NCI-H2107 treated with DMSO at 0.1 percent for 48 hours (cell line): ENCODE measurements at regions not wholly inside any gene's neighbourhood (a gene's known extent, or its start where the extent isn't known, plus 50 kb on each side); places are given as distances from the start of the nearest gene placed in this dataset.
"Not testable (repeated sequence)": the region's sequence is repeated elsewhere in the genome, so short reads cannot be mapped to it uniquely, and the experiment has no call there.

ENCODE experiments used
- DNase-seq: peaks from one replicate; lab custom pipeline; 2025; ENCODE audit not compliant: unreplicated experiment; lab: John Stamatoyannopoulos, UW

DNA sequence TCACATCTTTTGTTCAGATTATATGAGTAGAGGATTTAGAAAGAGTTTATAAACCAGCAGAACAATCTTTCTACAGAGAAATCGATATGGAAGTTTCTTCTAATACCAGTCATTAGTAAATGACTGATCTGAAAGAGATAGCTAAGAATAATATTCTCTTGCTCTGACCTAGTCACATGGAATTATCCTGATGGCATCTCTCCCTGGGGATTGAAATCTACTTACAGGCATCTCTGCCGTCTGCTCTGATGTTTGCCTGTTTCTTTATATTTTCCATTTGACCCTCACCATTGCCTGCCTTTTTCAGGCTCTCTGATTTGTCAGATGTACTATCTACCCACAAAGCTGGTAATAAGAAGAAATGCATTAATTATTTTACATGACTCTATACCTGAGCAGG, 1157.3 kb downstream of the PCDH7 start:
- DNase-seq: no peak

DNA sequence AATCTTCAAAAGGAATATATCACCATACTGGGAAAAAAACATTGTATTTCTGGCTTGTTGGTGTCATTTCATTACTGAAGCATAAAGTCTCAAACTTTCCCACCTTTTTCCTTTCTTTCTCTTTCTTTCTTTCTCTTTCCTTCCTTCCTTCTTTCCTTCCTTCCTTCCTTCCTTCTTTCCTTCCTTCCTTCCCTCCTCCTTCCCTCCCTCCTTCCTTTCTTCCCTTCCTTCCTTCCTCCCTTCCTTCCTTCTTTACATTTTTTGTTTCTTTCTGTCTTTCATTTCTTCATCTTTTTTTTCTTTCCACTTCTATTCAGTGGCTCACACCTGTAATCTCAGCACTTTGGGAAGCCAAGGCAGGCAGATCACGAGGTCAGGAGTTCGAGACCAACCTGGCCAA, 1160.7 kb downstream of the PCDH7 start:
- DNase-seq: not testable (repeated sequence)

DNA sequence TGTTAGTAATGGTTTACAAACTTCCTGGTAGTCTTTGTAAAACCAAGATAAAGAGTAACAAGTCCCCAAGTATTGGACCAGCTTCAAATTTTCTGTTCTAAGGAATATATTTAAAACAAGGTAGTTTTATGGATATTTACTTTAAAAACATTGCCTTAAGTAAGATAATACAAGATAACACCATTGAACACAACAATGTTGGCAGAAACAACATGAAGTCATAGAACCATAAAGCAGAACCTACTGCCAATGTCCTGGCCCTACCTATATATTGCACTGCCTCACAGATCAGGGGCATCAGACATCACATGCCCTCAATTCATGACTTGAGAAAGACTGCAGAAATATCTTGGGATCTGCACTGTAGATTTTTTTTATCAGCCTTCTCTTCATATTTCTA, 1176.2 kb downstream of the PCDH7 start:
- DNase-seq: no peak

DNA sequence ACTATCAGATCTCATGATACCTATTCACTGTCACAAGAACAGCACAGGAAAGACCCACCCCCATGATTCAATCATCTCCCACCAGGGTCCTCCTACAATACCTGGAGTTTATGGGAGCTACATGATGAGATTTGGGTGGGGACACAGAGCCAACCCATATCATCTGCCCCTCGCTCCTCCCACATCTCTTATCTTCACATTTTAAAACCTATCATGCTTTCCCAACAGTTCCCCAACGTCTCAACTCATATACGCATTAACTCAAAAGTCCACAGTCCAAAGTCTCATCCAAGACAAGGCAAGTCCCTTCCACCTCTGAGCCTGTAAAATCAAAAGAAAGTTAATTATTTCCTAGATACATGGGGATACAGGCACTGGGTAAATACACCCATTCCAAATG, 1185.2 kb downstream of the PCDH7 start:
- DNase-seq: no peak

DNA sequence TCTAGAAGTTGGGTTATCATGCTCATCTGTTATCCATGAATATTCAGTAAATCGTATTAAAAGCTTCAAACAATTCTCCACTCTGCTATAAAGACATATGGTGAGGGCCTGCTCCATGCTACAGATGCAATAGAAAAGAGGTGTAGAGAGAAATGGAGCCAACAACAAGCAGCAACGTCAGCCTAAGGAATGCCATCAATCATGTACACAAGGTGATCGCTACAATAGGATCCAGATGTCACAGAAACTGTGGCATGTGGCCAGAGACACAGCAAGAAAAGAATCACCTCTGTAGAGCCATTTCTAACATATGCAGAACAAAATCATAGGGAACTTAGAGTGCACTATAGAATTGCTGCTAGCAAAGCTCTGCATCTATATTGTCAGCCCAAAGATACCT, 1188.1 kb downstream of the PCDH7 start:
- no peak for DNase-seq

DNA sequence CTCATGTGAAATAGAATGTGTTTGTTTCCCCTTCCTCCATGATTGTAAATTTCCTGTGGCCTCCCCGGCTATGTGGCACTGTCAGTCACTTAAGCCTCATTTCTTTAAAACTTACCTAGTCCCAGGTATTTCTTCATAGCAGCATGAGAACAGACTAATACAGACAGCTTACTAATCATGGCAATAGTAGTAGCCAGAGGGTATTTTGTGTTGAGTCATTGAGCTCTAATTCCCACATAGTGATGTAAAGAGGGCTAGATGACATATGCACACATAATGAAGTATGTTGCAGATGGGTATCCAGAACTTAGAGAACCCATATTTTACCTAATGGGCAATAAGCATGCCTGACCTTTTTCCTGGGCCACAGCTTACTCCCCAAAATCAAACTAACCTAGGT, 1197.2 kb downstream of the PCDH7 start:
- DNase-seq: no peak

DNA sequence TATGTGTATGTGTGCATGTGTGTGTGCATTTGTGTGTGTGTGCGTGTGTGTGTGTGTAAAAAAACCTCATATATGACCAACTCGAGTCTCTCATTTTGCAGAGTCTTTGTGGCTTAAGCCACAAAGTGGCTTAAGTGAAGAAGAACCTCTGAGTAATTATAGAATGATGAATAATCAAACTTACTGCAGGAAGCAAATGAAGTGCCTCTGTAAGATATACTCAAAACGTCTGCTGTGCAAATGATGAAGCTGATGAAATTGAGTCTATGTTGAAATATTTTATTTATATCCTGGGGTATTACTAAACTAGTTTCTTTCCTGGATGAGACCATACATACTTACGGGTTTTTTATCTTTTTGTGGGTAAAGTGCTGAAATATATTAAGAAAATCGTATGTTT, 1198.7 kb downstream of the PCDH7 start:
- no peak for DNase-seq

DNA sequence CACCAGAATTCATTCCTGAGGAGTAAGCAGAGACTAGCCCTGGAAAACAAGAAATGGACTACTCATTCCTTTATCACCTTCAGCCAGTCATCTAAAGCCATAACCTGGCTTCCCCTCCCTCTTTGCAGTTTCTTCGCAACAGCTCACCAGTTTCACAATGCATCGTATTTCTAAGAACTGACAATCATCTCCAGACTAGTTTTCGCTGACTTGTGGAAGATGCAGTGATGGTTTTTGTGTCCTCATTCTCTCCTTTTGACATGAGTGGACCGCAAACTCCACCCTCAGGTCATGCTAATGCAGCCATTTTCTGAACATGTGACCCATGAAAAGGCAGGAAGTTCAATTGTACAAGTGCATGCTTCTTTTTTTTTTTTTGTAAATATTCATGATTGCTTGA, 1203.5 kb downstream of the PCDH7 start:
- no peak for DNase-seq

DNA sequence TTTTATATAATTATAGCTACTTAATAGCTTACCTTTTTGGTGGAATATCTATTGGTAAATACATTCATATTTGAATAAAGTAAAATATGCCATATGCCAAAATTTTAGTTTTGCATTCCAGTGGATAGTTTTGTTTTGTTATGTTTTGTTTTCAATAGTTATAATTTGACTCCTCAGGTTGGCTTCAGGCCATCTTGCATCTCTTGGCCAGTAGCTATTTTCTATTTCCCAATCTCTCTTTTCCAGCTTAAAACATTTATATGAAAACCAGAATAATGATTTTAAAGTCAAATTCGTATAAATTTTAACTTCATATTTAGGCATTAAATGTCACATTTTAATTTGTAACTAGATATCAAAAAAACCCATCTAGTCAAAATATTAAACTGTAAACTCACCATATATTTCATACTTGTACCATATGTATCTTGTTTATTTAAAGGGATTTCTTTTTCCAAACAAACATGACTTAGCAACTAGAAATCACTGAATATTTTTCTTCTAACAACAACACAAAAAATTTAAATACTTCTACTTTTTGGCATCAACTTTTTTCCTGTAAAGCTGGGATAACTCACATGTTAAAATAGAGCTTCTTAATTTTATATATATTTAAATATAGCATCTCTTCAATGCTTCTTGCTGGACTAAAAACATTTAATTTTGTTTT, 1209.6 kb downstream of the PCDH7 start:
- no peak for DNase-seq

DNA sequence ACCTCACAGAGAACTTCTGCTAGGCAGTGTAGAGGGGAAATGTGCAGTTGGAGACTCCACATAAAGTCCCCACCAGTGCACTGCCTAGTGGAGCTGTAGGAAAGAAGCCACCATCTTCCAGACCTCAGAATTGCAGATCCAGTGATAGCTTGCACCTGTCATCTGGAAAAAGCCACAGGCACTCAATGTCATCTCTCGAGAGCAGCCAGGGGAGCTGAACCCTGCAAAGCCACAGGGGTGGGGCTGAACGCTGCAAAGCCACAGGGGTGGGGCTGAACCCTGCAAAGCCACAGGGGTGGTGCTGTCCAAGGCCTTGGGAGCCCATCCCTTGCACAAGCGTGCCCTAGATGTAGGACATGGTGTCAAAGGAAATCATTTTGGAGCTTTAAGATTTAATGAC, 1226.3 kb downstream of the PCDH7 start:
- DNase-seq: no peak

DNA sequence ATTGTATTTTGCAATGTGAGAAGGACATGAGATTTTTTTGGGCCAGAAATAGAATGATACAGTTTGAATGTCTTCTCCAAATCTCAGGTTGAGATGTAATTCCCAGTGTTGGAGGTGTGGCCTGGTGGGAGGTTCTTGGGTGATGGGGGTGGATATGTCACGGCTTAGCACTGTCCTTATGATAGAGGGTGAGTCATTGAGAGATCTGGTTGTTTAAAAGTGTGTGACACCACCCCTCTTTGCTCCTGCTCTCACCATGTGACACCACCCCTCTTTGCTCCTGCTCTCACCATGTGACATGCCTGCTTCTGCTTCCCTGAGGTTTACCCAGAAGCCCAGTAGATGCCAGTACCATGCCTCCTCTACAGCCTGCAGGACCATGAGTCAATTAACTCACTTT, 1226.9 kb downstream of the PCDH7 start:
- no peak for DNase-seq

DNA sequence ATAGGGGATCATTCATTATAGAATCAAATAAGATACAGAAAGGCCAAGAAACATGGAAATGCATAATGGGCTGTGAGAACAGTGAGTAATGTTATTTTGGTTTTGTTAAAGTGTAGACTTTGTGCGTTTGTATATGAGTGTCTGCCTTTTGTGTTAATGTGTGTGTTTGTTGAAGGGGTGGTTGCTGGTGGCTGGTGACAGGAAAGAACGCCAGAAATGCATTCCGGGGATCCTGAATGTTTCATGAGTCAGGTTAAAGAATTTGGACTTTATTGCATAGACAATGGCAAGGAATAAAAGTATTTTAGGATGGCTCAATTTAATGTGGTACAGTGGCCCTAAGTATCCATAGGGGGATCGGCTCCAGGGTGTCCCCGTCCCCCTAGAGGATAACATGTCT, 1228.9 kb downstream of the PCDH7 start:
- no peak for DNase-seq

DNA sequence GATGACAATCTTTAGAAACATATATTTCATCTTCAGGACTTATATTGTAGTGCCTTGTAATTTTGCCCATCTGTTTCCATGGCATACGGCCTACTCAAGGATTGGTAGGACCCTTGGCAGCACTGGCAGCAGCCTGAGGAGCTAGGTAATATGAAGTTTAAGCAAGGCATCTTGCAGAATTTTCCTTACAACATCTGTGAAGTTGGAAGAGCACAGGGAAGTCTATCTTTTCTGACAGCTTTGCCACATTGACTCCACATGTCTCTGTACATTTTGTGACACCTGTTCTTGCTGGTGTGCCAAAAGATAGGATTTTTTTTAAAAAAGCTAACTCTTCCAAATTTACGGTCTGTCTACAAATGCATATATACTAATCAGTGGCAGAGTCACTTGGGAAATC, 1235.2 kb downstream of the PCDH7 start:
- no peak for DNase-seq

DNA sequence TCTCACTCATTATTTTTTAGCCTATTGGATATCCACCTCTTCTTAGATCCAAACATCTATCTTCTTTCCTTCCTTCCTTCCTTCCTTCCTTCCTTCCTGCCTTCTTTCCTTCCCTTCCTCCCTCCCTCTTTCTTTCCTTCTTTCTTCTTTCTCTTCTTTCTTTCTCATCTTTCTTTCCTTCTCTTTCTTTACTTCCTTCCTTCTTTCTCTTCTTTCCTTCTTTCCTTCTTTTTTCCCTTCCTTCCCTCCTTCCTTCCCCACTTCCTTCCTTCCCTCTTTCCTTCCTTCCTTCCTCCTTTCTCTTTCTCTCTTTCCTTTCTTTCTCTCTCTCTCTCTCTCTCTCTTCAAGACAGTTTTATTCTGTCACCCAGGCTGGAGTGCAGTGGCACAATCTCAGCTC, 1239.8 kb downstream of the PCDH7 start:
- no peak for DNase-seq

DNA sequence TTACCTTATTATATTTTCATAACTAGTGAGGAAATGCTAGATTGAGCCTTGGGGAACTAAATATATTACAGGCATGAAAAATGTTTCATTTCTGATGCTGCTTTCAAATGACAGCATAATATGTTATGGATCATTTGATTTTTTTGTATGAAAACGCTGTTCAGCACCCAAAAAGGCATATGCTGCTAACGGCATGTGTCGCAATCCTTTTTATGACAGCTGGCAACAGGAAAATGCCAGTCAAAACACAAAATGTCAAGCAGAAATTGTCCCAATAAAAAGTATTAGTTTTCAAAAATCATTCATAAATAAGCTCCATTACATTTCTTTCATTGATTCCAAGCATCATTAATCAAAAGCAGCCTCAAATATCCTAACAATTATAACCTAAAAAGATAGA, 1244.5 kb downstream of the PCDH7 start:
- DNase-seq: no peak

DNA sequence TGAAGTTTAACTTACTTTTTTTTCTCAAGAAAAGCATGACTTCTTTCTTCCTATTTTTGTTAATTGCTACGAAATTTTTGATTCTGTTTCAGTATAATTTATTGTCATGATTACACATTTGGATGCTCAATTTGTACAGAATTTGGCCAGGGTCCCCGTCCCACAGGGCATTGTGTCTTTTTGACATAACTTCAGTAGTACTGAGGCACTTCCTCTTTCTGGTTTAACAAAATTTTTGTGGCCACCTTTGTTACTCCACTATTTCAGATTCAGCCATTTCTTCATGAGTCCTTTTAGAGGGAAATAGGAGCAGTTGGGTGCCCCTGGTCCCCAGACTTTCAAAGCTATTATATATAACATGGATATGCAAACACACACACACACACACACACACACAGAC, 1248.7 kb downstream of the PCDH7 start:
- DNase-seq: no peak

DNA sequence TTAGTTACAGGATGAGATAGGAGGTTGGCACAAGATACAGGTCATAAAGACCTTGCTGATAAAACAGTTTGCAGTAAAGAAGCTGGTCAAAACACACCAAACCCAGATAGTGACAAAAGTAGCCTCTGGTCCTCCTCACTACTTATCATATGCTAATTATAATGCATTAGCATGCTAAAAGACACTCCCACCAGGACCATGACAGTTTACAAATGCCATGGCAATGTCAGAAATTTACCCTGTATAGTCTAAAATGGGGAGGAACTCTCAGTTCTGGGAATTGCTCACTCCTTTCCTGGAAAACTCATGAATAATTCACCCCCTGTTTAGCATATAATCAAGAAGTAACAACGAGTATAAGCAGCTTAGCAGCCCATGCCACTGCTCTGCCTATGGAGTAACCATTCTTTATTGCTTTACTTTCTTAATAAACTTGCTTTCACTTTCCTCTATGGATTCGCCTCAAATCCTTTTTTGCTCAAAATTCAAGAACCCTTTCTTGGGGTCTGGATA, 1254.4 kb downstream of the PCDH7 start:
- no peak for DNase-seq

DNA sequence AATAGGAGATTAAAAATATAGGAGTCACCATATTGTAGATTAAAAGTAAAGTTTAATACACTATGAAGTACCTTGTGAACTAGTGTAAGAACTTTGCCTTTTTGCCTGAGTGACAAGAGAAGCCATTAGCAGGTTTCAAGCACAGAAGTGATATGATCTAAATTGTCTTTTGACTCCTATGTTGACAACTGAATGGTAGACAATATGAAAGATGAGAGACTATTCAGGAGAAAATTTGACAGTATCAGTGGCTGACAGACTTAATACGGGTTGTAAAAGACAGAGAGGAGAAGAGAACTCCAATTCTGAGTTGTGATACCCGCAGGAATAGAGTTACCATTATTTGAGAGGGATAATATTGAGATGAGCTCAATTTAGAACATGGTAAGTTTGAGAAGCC, 1259.8 kb downstream of the PCDH7 start:
- no peak for DNase-seq

DNA sequence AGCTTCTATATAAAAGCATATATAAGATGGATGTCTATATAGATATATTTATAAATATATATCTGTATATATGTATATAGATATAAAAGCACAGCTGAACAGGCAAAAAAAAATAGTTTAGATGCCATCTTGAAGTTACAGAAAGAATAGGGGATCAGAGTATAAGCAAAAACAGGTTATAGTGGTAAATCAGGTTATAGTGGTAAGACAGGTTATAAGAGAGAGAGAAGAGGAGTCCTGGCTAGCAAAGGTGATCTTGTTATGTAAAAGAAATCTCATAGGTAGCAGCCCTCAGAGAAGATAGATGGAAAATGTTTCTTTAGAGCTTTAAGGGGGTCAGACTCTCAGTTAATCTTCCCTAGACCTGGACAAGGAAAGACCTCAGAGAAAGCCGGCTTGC, 1263.1 kb downstream of the PCDH7 start:
- no peak for DNase-seq

DNA sequence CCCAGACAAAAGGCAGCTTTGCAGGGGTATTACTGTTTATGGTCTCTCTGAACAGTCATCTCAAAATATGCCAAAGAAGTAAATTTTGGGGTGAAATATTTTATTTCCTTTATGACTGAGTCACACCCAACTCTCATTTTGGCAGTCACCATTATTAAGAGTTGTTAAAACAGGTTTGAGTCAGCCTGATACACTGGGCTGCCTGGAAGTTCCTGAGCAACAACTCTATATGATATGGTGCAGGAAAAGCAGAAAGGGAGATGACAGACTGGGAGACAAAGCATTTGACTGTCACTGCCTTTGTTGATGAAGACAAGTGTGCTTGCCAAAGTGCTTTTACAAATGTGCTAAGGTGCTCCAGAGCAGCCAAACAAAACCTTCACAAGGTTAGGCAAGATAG, 1263.5 kb downstream of the PCDH7 start:
- no peak for DNase-seq

DNA sequence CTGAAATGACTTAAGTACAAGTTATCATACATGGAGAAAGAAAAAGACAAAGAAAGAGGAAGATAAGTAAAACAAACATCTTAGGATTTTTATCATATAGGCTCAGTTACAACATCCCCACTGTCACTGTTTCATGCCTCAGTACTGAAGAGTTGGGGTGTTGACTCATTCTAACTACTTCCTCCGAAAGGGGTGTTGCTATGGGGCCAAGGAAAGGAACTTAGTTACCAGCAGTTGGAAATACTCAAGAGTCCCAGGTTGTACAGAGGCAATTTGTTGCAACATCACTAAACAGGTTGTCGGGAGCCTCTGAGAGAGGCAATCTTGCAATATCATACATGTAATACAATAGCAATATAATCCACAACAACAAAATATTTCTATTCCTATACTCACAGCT, 1264.7 kb downstream of the PCDH7 start:
- no peak for DNase-seq

DNA sequence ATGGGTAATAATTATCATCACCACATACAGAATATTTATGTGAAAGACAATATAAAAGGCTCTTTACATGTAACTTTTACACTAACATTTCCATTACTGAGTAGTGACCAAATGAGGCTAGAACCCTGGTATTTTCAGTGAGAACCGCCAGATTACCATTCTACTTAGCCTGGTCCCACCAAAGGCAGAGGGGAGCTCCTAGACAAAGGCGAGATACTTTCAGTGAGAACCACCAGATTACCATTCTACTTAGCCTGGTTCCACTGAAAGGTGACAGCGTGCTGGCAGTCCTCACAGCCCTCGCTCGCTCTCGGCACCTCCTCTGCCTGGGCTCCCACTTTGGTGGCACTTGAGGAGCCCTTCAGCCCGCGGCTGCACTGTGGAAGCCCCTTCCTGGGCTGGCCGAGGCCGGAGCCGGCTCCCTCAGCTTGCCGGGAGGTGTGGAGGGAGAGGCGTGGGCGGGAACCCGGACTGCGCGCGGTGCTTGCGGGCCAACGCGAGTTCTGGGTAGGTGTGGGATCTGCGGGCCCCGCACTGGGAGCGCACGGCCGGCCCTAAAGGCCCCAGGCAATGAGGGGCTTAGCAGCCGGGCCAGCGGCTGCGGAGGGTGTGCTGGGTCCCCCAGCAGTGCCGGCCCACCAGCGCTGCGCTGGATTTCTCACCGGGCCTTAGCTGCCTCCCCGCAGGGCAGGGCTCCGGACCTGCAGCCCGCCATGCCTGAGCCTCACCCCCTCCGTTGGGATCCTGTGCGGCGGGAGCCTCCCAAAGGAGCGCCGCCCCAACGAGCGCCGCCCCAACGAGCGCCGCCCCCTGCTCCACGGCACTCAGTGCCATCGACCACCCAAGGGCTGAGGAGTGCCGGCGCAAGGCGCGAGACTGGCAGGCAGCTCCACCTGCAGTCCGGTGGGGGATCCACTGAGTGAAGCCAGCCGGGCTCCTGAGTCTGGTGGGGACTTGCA, 1276.1 kb downstream of the PCDH7 start:
- no peak for DNase-seq
